Spleen (tissue), 7 donors: ENCODE measurements at regions not wholly inside any gene's neighbourhood (a gene's known extent, or its start where the extent isn't known, plus 50 kb on each side); places are given as distances from the start of the nearest gene placed in this dataset.

ENCODE experiments used
- POLR2AphosphoS5 ChIP-seq, 3 donors: sonication (generic); formaldehyde crosslinking; IDR thresholded peaks; one replicate each; pipeline ENCODE4 v1.5.1; 2017; ENCODE audit warnings: antibody characterized with exemption in 3 of 3
- TF ChIP-seq, protein P1 (sequence below), 11 experiments: fragments of 200-600 bp in 7 of 11; fragments of 450-650 bp in 4 of 11; sonication (generic) in 4 of 11; IDR thresholded peaks in 8 of 11; conservative IDR thresholded peaks in 3 of 11; 1 replicate in 7 of 11; 2 replicates in 4 of 11; pipeline versions ENCODE4 v1.4.0 to v1.8.0; 2016 to 2021; ENCODE audit warnings: antibody characterized with exemption in 11 of 11, inconsistent platforms in 4 of 11, mild to moderate bottlenecking in 1 of 11
- donor health status: DM: no; HTN: no; CAD: no; lungs with moderate emphysema.
- donor health status: DM: no; HTN: no; CAD: no.
- donor health status: DM: no; HTN: no; CAD: no.

DNA sequence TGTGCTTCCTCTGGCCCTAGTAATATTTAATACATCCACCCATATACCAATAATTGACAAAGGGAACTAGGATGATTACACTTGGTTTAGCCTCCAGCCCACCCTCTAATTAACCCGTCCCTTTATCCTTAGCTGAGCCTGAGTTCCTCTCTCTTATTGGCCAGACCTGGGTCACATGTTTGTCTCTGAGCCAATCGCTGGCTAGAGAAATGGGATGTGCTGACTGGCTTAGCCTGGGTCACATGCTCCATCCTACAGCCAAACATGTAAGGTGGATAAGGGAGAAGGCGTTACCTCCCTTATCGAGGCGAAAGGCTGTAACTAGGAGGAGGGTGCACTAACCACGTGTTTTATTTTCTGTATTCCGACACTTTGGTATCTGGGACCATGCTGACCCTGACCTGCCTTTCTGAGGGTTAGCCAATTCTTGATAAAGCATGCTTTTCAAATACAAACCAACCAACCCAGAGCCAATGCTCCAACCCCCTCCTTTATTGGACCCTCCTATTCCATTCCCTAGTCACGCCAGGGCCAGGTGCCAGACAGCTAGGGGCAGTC, 262.7 kb downstream of the PREX1 start:
- TF ChIP-seq, protein P1, sequence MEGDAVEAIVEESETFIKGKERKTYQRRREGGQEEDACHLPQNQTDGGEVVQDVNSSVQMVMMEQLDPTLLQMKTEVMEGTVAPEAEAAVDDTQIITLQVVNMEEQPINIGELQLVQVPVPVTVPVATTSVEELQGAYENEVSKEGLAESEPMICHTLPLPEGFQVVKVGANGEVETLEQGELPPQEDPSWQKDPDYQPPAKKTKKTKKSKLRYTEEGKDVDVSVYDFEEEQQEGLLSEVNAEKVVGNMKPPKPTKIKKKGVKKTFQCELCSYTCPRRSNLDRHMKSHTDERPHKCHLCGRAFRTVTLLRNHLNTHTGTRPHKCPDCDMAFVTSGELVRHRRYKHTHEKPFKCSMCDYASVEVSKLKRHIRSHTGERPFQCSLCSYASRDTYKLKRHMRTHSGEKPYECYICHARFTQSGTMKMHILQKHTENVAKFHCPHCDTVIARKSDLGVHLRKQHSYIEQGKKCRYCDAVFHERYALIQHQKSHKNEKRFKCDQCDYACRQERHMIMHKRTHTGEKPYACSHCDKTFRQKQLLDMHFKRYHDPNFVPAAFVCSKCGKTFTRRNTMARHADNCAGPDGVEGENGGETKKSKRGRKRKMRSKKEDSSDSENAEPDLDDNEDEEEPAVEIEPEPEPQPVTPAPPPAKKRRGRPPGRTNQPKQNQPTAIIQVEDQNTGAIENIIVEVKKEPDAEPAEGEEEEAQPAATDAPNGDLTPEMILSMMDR (IDR thresholded peaks at IDR 0.05 in 8 of 11, conservative IDR thresholded peaks at IDR 0.05 in 3 of 11) = no peak
- no peak for TF ChIP-seq POLR2AphosphoS5 (IDR thresholded peaks at IDR 0.05)
